ENCODE measurements at regions not wholly inside any gene's neighbourhood (a gene's known extent, or its start where the extent isn't known, plus 50 kb on each side); places are given as distances from the start of the nearest gene placed in this dataset.

GRCh38 chr9:109894921-109895758 lies 115.1 kb downstream of the PALM2AKAP2 start:
- in situ Hi-C loops (cut with MboI): loop anchor here (25.0 kb wide), 1 partner anchor 717 kb away; no protein-coding TSS in a partner anchor
- H3K79me2 ChIP-seq (ENCODE audit: control insufficient read depth, insufficient read depth, low read length): no peaks in the 10 kb centered on the region
- no peaks in the 10 kb centered on the region for H4K20me1 ChIP-seq (ENCODE audit: control insufficient read depth, insufficient read depth)
- ChIA-PET CTCF (interaction anchor here (0.9 to 1.4 kb wide), 5 partner anchors 9 to 262 kb away, joined by 3 to 5 read pairs (median 4); no protein-coding TSS in a partner anchor), SMC1A (ENCODE audit: uncharacterized antibody, unreplicated experiment) (interaction anchor here (1.0 to 2.2 kb wide), 5 partner anchors 9 to 262 kb away, joined by 3 to 9 read pairs (median 6); no protein-coding TSS in a partner anchor), POLR2A (interaction anchor here (0.6 kb wide), 1 partner anchor 1780 kb away, joined by 3 read pairs; no protein-coding TSS in a partner anchor), RAD21 (ENCODE audit: unreplicated experiment) (interaction anchor here (2.0 to 3.1 kb wide), 2 partner anchors 10 to 12 kb away, joined by 7 to 10 read pairs; no protein-coding TSS in a partner anchor)
- intact Hi-C loops (cut with micrococcal nuclease; ENCODE audit: unreplicated experiment): loop anchor here (10.0 kb wide), 1 partner anchor 730 kb away; no protein-coding TSS in a partner anchor
- H2AFZ ChIP-seq (ENCODE audit: control insufficient read depth, low read depth, low read length): peak overlapping the region; percentile 32; the same call in 1 of the 2 replicates
- H3K27me3 ChIP-seq (replicated peaks in 1 of 2; ENCODE audit: control insufficient read depth in 2 of 2, insufficient read depth in 2 of 2, low read length in 1 of 2): no peaks in the 10 kb centered on the region
- BruUV-seq (replicated peaks): TSS peak; percentile 91
- no peak overlapping the region for H3K9ac ChIP-seq (ENCODE audit: control insufficient read depth, insufficient read depth, low read length)
- peak overlapping the region; percentile 9 for H3K4me3 ChIP-seq
- H3K27ac ChIP-seq (ENCODE audit: control insufficient read depth, insufficient read depth): peak overlapping the region; percentile 74
- peak; percentile 68 for DNase-seq (ENCODE audit: low read depth, low spot score)
- peak; percentile 38 for FAIRE-seq
- peak overlapping the region; percentile 68 for H3K4me2 ChIP-seq (ENCODE audit: control insufficient read depth, insufficient read depth)
- no peaks in the 10 kb centered on the region for H3K9me3 ChIP-seq (replicated peaks; ENCODE audit: control insufficient read depth, insufficient read depth, low read length)
- H3K36me3 ChIP-seq (ENCODE audit: control insufficient read depth in 2 of 2, insufficient read depth in 2 of 2, low read length in 1 of 2): no peaks in the 10 kb centered on the region
- ATAC-seq: peak; percentile 86
- WGBS (ENCODE audit: insufficient coverage, insufficient replicate concordance, low lambda C conversion rate, missing lambda C conversion rate): 0% methylated on average over 6 of the region's 6 CpGs
- peaks cover 23% of the 10 kb centered on the region for H3K4me1 ChIP-seq (ENCODE audit: control insufficient read depth, insufficient read depth, low read length)
- TF ChIP-seq STAT3 (IDR thresholded peaks at IDR 0.05; ENCODE audit: low read depth, low read length) (no peak), ETV6 (conservative IDR thresholded peaks at IDR 0.05 in 1 of 2, IDR thresholded peaks at IDR 0.05 in 1 of 2; ENCODE audit: borderline replicate concordance in 1 of 2, low read depth in 1 of 2) (peak in 1 of 2 experiments; percentile 47; a peak in 2 of 4 replicates), SPI1 (IDR thresholded peaks at IDR 0.05; ENCODE audit: borderline replicate concordance, insufficient read depth, low read depth, low read length) (peak; percentile 85; the same call in 1 of the 2 replicates), MYC (IDR thresholded peaks at IDR 0.05; ENCODE audit: insufficient read depth, insufficient read length, insufficient replicate concordance, low read length, severe bottlenecking) (no peak), FOXM1 (IDR thresholded peaks at IDR 0.05; ENCODE audit: low read depth, low read length) (0 out of 2 replicates have a peak, but pooled peaks have one; percentile 45), IRF4 (IDR thresholded peaks at IDR 0.05; ENCODE audit: low read depth, low read length) (peak; percentile 66; the same call in 1 of the 2 replicates), BCL11A (IDR thresholded peaks at IDR 0.05; ENCODE audit: low read depth, low read length) (0 out of 2 replicates have a peak, but pooled peaks have one; percentile 54), E4F1 (IDR thresholded peaks at IDR 0.05; ENCODE audit: borderline replicate concordance, partially characterized antibody) (no peak), MTA2 (IDR thresholded peaks at IDR 0.05; ENCODE audit: low read depth) (0 out of 2 replicates have a peak, but pooled peaks have one; percentile 45), SIN3A (IDR thresholded peaks at IDR 0.05; ENCODE audit: low read depth, low read length) (no peak), NFIC (IDR thresholded peaks at IDR 0.05; ENCODE audit: low read depth, low read length) (peak; percentile 86), IKZF1 (conservative IDR thresholded peaks at IDR 0.05) (peak; percentile 68), TCF3 (IDR thresholded peaks at IDR 0.05; ENCODE audit: borderline replicate concordance, insufficient read depth, low read depth, low read length) (0 out of 2 replicates have a peak, but pooled peaks have one; percentile 32), DPF2 (IDR thresholded peaks at IDR 0.05) (peak; percentile 54; the same call in 1 of the 2 replicates), NR2F1 (conservative IDR thresholded peaks at IDR 0.05) (peak; percentile 29; the same call in 1 of the 2 replicates), EED (IDR thresholded peaks at IDR 0.05; ENCODE audit: low read depth) (peak; percentile 92), EP300 (IDR thresholded peaks at IDR 0.05; ENCODE audit: borderline replicate concordance in 1 of 2, control insufficient read depth in 1 of 2, low read depth in 2 of 2, low read length in 2 of 2) (peak in 1 of 2 experiments; percentile 13; a peak in 1 of 4 replicates), MEF2B (IDR thresholded peaks at IDR 0.05; ENCODE audit: partially characterized antibody, poor library complexity, severe bottlenecking) (peak; percentile 30)
